HG03066 (cell line): ENCODE measurements at regions not wholly inside any gene's neighbourhood (a gene's known extent, or its start where the extent isn't known, plus 50 kb on each side); places are given as distances from the start of the nearest gene placed in this dataset.

Experiments
- ATAC-seq: cut with Tn5 transposase; IDR thresholded peaks from one replicate; pipeline ENCODE4 v1.9.1; 2021; ENCODE audit warnings: low read depth; ENCODE audit not compliant: unreplicated experiment

DNA sequence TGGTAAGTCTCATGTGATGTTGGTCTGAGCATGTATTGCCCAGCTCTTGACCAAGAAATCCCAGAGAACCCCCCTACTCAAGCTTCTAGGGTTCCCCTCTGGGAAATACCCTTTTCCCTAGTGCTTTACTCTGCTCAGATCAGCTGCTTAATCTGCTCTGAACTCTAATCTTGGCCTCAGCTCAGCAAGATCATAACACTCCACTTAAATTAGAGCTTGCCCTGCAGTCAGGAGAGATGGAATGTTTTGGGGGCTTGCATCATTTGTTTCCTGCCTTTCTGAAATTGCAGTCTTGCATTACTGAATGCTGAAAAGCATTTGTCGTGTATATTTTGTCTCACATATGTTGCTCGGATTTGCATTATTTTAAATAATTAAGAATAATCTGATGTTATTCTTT is 1153.6 kb downstream of the FSTL5 start:
- ATAC-seq: no peak
